ENCODE measurements at regions not wholly inside any gene's neighbourhood (a gene's known extent, or its start where the extent isn't known, plus 50 kb on each side); places are given as distances from the start of the nearest gene placed in this dataset.
A peak's percentile ranks its signal among the peaks of the same experiment; 100 is the strongest.

DNA sequence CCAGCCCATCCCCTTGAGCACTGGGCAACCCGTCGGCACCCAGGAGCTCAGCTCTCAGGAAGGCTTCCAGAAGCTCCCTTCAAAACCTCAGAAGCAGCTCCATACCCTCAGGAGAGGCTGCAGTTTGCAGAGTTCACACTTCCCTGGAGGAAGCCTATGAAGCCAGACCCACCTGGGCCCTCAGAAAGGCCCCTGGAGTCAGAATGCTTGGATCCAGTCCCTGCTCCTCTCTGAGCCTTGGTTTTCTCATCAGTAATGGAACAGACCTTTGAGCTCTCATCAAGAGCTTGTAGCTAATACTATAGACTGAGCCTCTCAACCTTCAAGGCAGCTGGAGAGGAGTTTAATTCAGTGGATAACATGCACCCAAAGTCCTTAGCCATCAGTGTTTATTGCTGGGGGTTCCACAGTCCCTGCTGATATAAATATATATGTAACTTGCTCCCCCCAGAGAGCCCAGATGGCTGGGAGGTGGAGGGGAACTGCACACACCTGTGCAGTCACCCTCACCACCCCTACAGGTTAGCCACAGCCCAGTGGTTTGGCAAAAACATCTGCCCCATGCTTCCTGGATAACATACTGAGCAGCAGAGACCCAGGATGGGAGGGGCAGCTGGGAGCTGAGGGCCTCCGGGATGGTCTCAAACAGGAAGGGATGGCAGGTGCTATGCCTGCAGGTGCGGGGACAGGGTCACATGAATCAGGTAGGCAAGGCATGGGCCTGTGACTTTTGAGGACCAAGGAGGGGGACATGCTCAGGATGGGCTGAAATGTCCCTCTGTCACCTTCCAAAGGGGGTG, 120.1 kb downstream of the SNX5 start (continued):
- TF ChIP-seq, protein P1, sequence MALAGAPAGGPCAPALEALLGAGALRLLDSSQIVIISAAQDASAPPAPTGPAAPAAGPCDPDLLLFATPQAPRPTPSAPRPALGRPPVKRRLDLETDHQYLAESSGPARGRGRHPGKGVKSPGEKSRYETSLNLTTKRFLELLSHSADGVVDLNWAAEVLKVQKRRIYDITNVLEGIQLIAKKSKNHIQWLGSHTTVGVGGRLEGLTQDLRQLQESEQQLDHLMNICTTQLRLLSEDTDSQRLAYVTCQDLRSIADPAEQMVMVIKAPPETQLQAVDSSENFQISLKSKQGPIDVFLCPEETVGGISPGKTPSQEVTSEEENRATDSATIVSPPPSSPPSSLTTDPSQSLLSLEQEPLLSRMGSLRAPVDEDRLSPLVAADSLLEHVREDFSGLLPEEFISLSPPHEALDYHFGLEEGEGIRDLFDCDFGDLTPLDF (CRISPR knock-in tag; IDR thresholded peaks at IDR 0.05) = no peak
- TF ChIP-seq AGO1 (IDR thresholded peaks at IDR 0.05; ENCODE audit: low read depth, low read length, poor library complexity, severe bottlenecking) (no peak), ZNF451 (CRISPR knock-in tag; IDR thresholded peaks at IDR 0.05) (no peak), KDM1A (CRISPR knock-in tag; IDR thresholded peaks at IDR 0.05) (no peak), ZIK1 (CRISPR knock-in tag; IDR thresholded peaks at IDR 0.05; ENCODE audit: borderline replicate concordance, low read depth) (no peak), MAF1 (CRISPR knock-in tag; IDR thresholded peaks at IDR 0.05; ENCODE audit: borderline replicate concordance) (no peak), ZBTB3 (CRISPR knock-in tag; IDR thresholded peaks at IDR 0.05; ENCODE audit: borderline replicate concordance, low read depth) (no peak), TBL1XR1 (IDR thresholded peaks at IDR 0.05; ENCODE audit: borderline replicate concordance, low read length, partially characterized antibody) (no peak), PAWR (CRISPR knock-in tag; IDR thresholded peaks at IDR 0.05; ENCODE audit: borderline replicate concordance) (no peak), ZNF20 (CRISPR knock-in tag; IDR thresholded peaks at IDR 0.05) (no peak), ZBTB7B (CRISPR knock-in tag; IDR thresholded peaks at IDR 0.05) (0 out of 2 replicates have a peak, but pooled peaks have one; percentile 1)
- TF ChIP-seq, protein P2, sequence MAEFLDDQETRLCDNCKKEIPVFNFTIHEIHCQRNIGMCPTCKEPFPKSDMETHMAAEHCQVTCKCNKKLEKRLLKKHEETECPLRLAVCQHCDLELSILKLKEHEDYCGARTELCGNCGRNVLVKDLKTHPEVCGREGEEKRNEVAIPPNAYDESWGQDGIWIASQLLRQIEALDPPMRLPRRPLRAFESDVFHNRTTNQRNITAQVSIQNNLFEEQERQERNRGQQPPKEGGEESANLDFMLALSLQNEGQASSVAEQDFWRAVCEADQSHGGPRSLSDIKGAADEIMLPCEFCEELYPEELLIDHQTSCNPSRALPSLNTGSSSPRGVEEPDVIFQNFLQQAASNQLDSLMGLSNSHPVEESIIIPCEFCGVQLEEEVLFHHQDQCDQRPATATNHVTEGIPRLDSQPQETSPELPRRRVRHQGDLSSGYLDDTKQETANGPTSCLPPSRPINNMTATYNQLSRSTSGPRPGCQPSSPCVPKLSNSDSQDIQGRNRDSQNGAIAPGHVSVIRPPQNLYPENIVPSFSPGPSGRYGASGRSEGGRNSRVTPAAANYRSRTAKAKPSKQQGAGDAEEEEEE (CRISPR knock-in tag; IDR thresholded peaks at IDR 0.05; ENCODE audit: borderline replicate concordance) = no peak
- TF ChIP-seq, protein P3, sequence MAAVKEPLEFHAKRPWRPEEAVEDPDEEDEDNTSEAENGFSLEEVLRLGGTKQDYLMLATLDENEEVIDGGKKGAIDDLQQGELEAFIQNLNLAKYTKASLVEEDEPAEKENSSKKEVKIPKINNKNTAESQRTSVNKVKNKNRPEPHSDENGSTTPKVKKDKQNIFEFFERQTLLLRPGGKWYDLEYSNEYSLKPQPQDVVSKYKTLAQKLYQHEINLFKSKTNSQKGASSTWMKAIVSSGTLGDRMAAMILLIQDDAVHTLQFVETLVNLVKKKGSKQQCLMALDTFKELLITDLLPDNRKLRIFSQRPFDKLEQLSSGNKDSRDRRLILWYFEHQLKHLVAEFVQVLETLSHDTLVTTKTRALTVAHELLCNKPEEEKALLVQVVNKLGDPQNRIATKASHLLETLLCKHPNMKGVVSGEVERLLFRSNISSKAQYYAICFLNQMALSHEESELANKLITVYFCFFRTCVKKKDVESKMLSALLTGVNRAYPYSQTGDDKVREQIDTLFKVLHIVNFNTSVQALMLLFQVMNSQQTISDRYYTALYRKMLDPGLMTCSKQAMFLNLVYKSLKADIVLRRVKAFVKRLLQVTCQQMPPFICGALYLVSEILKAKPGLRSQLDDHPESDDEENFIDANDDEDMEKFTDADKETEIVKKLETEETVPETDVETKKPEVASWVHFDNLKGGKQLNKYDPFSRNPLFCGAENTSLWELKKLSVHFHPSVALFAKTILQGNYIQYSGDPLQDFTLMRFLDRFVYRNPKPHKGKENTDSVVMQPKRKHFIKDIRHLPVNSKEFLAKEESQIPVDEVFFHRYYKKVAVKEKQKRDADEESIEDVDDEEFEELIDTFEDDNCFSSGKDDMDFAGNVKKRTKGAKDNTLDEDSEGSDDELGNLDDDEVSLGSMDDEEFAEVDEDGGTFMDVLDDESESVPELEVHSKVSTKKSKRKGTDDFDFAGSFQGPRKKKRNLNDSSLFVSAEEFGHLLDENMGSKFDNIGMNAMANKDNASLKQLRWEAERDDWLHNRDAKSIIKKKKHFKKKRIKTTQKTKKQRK (IDR thresholded peaks at IDR 0.05; ENCODE audit: low read length) = no peak
- TF ChIP-seq, protein P4, sequence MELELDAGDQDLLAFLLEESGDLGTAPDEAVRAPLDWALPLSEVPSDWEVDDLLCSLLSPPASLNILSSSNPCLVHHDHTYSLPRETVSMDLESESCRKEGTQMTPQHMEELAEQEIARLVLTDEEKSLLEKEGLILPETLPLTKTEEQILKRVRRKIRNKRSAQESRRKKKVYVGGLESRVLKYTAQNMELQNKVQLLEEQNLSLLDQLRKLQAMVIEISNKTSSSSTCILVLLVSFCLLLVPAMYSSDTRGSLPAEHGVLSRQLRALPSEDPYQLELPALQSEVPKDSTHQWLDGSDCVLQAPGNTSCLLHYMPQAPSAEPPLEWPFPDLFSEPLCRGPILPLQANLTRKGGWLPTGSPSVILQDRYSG (CRISPR knock-in tag; IDR thresholded peaks at IDR 0.05) = no peak
- TF ChIP-seq, protein P5, sequence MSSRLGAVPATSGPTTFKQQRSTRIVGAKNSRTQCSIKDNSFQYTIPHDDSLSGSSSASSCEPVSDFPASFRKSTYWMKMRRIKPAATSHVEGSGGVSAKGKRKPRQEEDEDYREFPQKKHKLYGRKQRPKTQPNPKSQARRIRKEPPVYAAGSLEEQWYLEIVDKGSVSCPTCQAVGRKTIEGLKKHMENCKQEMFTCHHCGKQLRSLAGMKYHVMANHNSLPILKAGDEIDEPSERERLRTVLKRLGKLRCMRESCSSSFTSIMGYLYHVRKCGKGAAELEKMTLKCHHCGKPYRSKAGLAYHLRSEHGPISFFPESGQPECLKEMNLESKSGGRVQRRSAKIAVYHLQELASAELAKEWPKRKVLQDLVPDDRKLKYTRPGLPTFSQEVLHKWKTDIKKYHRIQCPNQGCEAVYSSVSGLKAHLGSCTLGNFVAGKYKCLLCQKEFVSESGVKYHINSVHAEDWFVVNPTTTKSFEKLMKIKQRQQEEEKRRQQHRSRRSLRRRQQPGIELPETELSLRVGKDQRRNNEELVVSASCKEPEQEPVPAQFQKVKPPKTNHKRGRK (CRISPR knock-in tag; IDR thresholded peaks at IDR 0.05) = no peak
- TF ChIP-seq, protein P6, sequence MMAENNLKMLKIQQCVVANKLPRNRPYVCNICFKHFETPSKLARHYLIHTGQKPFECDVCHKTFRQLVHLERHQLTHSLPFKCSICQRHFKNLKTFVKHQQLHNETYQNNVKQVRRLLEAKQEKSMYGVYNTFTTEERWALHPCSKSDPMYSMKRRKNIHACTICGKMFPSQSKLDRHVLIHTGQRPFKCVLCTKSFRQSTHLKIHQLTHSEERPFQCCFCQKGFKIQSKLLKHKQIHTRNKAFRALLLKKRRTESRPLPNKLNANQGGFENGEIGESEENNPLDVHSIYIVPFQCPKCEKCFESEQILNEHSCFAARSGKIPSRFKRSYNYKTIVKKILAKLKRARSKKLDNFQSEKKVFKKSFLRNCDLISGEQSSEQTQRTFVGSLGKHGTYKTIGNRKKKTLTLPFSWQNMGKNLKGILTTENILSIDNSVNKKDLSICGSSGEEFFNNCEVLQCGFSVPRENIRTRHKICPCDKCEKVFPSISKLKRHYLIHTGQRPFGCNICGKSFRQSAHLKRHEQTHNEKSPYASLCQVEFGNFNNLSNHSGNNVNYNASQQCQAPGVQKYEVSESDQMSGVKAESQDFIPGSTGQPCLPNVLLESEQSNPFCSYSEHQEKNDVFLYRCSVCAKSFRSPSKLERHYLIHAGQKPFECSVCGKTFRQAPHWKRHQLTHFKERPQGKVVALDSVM (CRISPR knock-in tag; IDR thresholded peaks at IDR 0.05) = no peak

Data from HepG2 (cell line).